ENCODE measurements at regions not wholly inside any gene's neighbourhood (a gene's known extent, or its start where the extent isn't known, plus 50 kb on each side); places are given as distances from the start of the nearest gene placed in this dataset.

DNA sequence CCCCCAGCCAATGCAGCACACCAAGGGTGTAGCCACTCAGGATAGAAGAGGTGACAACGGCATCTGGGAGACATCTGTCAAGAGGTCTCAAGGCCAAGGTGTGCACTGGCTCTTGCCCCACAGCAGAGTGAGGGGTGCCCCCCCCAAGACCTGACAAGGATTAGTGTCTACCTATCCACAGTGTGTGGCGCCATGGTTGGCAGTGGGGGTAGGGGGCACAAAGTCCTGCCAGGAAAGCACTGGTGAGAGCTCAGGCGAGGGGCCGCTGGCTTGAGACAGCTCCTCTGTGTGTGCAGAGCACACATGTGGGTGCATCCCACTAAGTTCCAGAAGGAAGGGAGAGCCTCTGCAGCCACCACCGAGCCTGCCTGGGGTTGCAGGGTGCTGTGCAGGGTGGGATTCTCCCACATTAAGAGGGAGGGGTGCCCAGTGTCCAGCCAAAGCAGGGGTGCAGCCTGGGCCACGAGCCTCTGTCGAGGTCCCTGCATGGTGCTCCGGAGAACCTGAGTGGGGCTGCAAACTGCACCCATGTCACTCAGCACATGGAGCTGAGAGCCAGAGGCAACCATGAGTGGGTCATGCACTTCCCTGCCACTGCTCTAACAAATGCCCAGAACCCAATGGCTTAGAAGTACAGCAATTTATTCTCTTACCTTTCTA is 311.2 kb upstream of the HDAC4 start:
- BruUV-seq (replicated peaks), result no TSS peak
- no peak for DNase-seq
- intact Hi-C loops (cut with micrococcal nuclease; ENCODE audit: unreplicated experiment), result no loop called here
- TF ChIP-seq, protein P1, sequence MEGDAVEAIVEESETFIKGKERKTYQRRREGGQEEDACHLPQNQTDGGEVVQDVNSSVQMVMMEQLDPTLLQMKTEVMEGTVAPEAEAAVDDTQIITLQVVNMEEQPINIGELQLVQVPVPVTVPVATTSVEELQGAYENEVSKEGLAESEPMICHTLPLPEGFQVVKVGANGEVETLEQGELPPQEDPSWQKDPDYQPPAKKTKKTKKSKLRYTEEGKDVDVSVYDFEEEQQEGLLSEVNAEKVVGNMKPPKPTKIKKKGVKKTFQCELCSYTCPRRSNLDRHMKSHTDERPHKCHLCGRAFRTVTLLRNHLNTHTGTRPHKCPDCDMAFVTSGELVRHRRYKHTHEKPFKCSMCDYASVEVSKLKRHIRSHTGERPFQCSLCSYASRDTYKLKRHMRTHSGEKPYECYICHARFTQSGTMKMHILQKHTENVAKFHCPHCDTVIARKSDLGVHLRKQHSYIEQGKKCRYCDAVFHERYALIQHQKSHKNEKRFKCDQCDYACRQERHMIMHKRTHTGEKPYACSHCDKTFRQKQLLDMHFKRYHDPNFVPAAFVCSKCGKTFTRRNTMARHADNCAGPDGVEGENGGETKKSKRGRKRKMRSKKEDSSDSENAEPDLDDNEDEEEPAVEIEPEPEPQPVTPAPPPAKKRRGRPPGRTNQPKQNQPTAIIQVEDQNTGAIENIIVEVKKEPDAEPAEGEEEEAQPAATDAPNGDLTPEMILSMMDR (IDR thresholded peaks at IDR 0.05; ENCODE audit: unreplicated experiment), result no peak
- CTCF ChIA-PET, result no interaction called here
- Mint-ChIP-seq H3K4me3 (ENCODE audit: low read depth, unreplicated experiment) (no peak overlapping the region), H3K36me3 (ENCODE audit: insufficient read depth, unreplicated experiment) (no peaks in the 10 kb centered on the region), H3K27ac (ENCODE audit: unreplicated experiment) (no peak overlapping the region), H3K4me1 (ENCODE audit: low read depth, unreplicated experiment) (no peaks in the 10 kb centered on the region), H3K9me3 (ENCODE audit: low read depth, unreplicated experiment) (peaks cover 15% of the 10 kb centered on the region), H3K27me3 (ENCODE audit: unreplicated experiment) (peaks cover 9% of the 10 kb centered on the region)

DNA sequence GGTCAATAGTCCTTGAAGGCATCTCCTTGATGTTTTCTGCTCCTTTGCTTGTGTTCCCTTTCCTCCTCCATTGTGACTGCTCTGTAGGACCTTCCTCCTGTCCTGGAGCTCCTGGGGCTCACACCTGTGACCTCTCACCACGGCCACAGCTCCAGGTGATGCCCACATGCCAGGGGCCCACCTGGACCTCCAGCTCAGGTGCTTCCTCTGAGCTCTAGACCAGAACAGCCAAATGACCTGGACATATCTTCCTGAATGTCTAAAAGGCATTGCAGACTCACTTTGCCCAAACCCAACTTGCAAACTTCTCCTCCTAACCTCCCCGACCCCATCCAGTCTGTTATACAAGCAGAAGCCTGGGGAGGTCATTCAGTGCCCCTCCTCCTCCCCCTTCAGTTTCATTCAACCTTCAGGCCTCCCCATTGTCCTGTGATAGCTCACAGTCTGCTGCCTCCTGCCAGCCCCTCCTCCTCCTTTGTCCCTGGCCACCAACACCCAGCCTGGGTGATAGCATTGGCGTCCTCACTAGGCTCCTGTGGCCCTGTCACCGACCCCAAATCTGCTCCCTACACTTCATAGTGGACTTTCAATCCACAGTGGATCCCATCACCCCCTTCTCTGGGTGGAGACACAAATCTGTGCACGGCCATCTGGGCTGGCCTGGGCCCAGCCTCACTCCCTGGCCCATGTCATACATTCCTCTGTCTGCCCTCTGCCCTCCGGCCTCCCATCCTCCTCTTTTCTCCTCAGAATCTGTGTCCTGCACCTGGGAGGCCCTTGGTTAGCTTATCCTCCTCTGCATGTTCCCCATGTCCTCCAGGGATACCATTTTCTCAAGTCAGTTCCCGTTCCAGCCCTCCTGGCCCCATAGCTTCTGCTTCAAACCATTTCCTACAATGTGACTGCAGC is 310.4 kb upstream of the HDAC4 start:
- H3K9me3 Mint-ChIP-seq (ENCODE audit: low read depth, unreplicated experiment), result peaks cover 14% of the 10 kb centered on the region
- peaks cover 9% of the 10 kb centered on the region for H3K27me3 Mint-ChIP-seq (ENCODE audit: unreplicated experiment)
- no peak for DNase-seq
- TF ChIP-seq, protein P1 (IDR thresholded peaks at IDR 0.05; ENCODE audit: unreplicated experiment), result no peak
- CTCF ChIA-PET, result no interaction called here
- H3K4me3 Mint-ChIP-seq (ENCODE audit: low read depth, unreplicated experiment), result no peak overlapping the region
- no TSS peak for BruUV-seq (replicated peaks)
- no peak overlapping the region for H3K27ac Mint-ChIP-seq (ENCODE audit: unreplicated experiment)
- H3K4me1 Mint-ChIP-seq (ENCODE audit: low read depth, unreplicated experiment), result no peaks in the 10 kb centered on the region
- no peaks in the 10 kb centered on the region for H3K36me3 Mint-ChIP-seq (ENCODE audit: insufficient read depth, unreplicated experiment)
- intact Hi-C loops (cut with micrococcal nuclease; ENCODE audit: unreplicated experiment), result no loop called here

DNA sequence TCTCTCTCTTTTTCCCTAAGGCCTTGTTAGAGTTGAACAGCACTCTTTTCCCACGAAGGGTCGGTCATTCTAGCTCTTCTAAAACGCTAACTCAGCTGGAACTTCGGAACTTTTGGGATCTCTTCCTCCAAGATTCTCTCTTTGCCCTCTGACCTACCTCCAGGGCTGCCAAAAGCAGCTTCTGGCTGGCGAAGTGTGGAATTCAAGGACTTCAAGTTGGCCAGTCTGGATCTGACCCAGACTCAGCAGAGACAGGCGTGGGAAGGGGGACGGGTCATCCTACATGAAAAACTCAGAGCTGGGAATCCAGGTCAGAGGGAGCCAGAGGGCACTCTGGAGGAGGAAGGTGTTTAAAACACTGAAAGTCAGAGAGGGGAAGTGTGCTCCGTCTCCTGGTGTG is 305.5 kb upstream of the HDAC4 start:
- BruUV-seq (replicated peaks), result no TSS peak
- peaks cover 13% of the 10 kb centered on the region for H3K9me3 Mint-ChIP-seq (ENCODE audit: low read depth, unreplicated experiment)
- no peaks in the 10 kb centered on the region for H3K27me3 Mint-ChIP-seq (ENCODE audit: unreplicated experiment)
- H3K36me3 Mint-ChIP-seq (ENCODE audit: insufficient read depth, unreplicated experiment), result no peaks in the 10 kb centered on the region
- no peaks in the 10 kb centered on the region for H3K4me1 Mint-ChIP-seq (ENCODE audit: low read depth, unreplicated experiment)
- no peak overlapping the region for H3K27ac Mint-ChIP-seq (ENCODE audit: unreplicated experiment)
- DNase-seq, result no peak
- intact Hi-C loops (cut with micrococcal nuclease; ENCODE audit: unreplicated experiment), result no loop called here
- CTCF ChIA-PET, result no interaction called here
- no peak overlapping the region for H3K4me3 Mint-ChIP-seq (ENCODE audit: low read depth, unreplicated experiment)
- TF ChIP-seq, protein P1 (IDR thresholded peaks at IDR 0.05; ENCODE audit: unreplicated experiment), result no peak

DNA sequence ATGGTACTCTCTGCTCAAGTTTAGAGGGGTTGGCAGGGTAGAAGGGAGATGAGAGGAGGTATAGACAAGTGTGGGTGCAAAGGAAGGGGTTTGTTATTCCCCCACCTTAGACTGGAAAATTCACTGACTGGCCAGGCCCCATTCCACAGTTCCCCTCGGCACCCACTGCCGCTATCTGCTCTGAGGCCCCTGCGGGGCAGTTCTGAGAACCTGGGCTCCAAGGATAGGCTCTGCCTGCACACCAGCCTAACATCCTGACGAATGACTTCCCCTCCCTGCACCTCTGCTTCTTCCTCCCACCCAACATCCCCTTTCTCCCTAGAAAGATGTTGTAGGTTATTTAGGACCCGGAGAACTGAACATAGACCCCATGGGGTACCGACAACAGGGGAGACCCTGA is 303.9 kb upstream of the HDAC4 start:
- H3K27ac Mint-ChIP-seq (ENCODE audit: unreplicated experiment), result no peak overlapping the region
- peaks cover 7% of the 10 kb centered on the region for H3K27me3 Mint-ChIP-seq (ENCODE audit: unreplicated experiment)
- intact Hi-C loops (cut with micrococcal nuclease; ENCODE audit: unreplicated experiment), result no loop called here
- CTCF ChIA-PET, result no interaction called here
- no peak for DNase-seq
- TF ChIP-seq, protein P1 (IDR thresholded peaks at IDR 0.05; ENCODE audit: unreplicated experiment), result no peak
- no TSS peak for BruUV-seq (replicated peaks)
- H3K36me3 Mint-ChIP-seq (ENCODE audit: insufficient read depth, unreplicated experiment), result no peaks in the 10 kb centered on the region
- no peaks in the 10 kb centered on the region for H3K4me1 Mint-ChIP-seq (ENCODE audit: low read depth, unreplicated experiment)
- H3K4me3 Mint-ChIP-seq (ENCODE audit: low read depth, unreplicated experiment), result no peak overlapping the region
- H3K9me3 Mint-ChIP-seq (ENCODE audit: low read depth, unreplicated experiment), result peaks cover 13% of the 10 kb centered on the region
